GM23248 (cell line): ENCODE measurements at regions not wholly inside any gene's neighbourhood (a gene's known extent, or its start where the extent isn't known, plus 50 kb on each side); places are given as distances from the start of the nearest gene placed in this dataset.

Experiments
- EZH2 ChIP-seq: fragments of 200-600 bp; sonication (generic); IDR thresholded peaks from 2 replicates; pipeline ENCODE4 v1.6.1; 2018; ENCODE audit warnings: antibody characterized with exemption, mild to moderate bottlenecking; ENCODE audit not compliant: insufficient read depth, poor library complexity, severe bottlenecking
- EZH2phosphoT487 ChIP-seq: fragments of 200-600 bp; sonication (generic); IDR thresholded peaks from 2 replicates; pipeline ENCODE4 v1.6.1; 2018; ENCODE audit warnings: antibody characterized with exemption, moderate library complexity, mild to moderate bottlenecking, low read depth; ENCODE audit not compliant: insufficient read depth

GRCh38 chr22:44366372-44367300 is 53.9 kb upstream of the SHISAL1 start:
- no peak for TF ChIP-seq EZH2
- TF ChIP-seq EZH2phosphoT487: no peak
